Activated CD4-positive, alpha-beta memory T cell treated with anti-CD3 and anti-CD28 coated beads for 36 hours (primary cell): ENCODE measurements at regions not wholly inside any gene's neighbourhood (a gene's known extent, or its start where the extent isn't known, plus 50 kb on each side); places are given as distances from the start of the nearest gene placed in this dataset.

Experiments used
- CTCF ChIA-PET: fragments of 350-600 bp; sonication (Branson Sonifier 250); formaldehyde crosslinking; loops from one replicate; lab custom pipeline; 2021; ENCODE audit warnings: antibody characterized with exemption, inconsistent platforms; lab: Charles Lee
- POLR2A ChIA-PET: fragments of 350-600 bp; sonication (Branson Sonifier 250); formaldehyde crosslinking; loops from one replicate; lab custom pipeline; 2021; ENCODE audit warnings: antibody characterized with exemption; lab: Charles Lee
- DNase-seq: peaks from one replicate; pipeline ENCODE4 v3.0.0-alpha.2; 2020
- H3K27ac Mint-ChIP-seq: one replicate; pipeline ENCODE4 v1.8.0; 2021; ENCODE audit warnings: mixed read lengths
- H3K27me3 Mint-ChIP-seq: one replicate; pipeline ENCODE4 v1.8.0; 2021; ENCODE audit warnings: mixed read lengths
- H3K36me3 Mint-ChIP-seq: one replicate; pipeline ENCODE4 v1.8.0; 2021; ENCODE audit warnings: mixed read lengths
- H3K4me1 Mint-ChIP-seq: one replicate; pipeline ENCODE4 v1.8.0; 2021; ENCODE audit warnings: low read depth, mixed read lengths
- H3K4me3 Mint-ChIP-seq: one replicate; pipeline ENCODE4 v1.8.0; 2021; ENCODE audit warnings: mild to moderate bottlenecking, mixed read lengths
- H3K9me3 Mint-ChIP-seq: one replicate; pipeline ENCODE4 v1.8.0; 2021; ENCODE audit warnings: mixed read lengths
- intact Hi-C: fragments of 100-400 bp; cut with micrococcal nuclease; formaldehyde crosslinking; loops from one replicate; pipeline ENCODE4 v1.15.1; 2023

GRCh38 chr10:121069061-121069850 lies 218.1 kb downstream of the WDR11 start:
- peaks cover 3% of the 10 kb centered on the region for H3K27me3 Mint-ChIP-seq
- no peaks in the 10 kb centered on the region for H3K36me3 Mint-ChIP-seq
- H3K4me3 Mint-ChIP-seq = no peak overlapping the region
- H3K4me1 Mint-ChIP-seq = no peaks in the 10 kb centered on the region
- intact Hi-C loops = no loop called here
- no peak for DNase-seq
- H3K27ac Mint-ChIP-seq = no peak overlapping the region
- POLR2A ChIA-PET = no interaction called here
- CTCF ChIA-PET = no interaction called here
- no peaks in the 10 kb centered on the region for H3K9me3 Mint-ChIP-seq

DNA sequence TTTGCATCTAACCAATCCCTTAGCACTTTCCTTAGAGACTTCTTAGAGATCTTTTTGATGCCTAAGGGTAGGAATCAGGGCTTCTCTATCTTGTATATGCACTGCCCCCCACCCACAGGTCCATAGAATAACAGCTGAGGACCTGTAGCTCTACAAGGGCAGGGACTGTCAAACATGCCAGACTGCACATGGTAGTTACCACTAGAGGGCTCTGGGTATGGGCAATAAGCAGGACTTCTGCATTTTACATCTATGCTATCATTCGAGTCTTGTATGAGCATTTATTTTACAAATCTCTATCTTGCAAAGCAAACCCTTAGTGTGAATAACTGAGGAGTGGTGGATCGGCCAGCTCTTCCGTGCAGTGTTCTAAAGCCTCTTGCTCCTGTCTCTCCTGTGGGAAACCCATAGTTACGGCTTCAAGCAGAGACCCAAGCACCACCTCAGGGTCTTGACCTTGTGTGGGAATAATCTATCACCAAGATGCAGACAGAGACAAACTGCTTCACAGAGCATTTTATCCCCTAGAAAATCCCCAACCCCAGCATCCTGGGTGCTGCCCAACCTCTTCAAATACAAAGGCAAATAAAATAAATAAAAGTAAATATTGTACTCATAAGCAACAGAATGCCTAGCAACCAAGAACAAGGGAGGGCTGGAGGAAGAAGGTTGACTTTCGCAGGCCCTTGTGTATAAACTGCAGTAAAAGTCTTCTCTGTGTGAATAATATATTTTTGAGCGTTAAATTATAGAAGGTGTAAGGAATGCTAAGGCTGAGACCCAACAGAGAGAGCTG lies 219.3 kb downstream of the WDR11 start:
- POLR2A ChIA-PET = no interaction called here
- Mint-ChIP-seq H3K27ac (no peak overlapping the region), H3K36me3 (no peaks in the 10 kb centered on the region), H3K9me3 (no peaks in the 10 kb centered on the region), H3K4me1 (no peaks in the 10 kb centered on the region), H3K4me3 (no peak overlapping the region), H3K27me3 (peaks cover 3% of the 10 kb centered on the region)
- no peak for DNase-seq
- CTCF ChIA-PET = no interaction called here
- intact Hi-C loops = no loop called here

- no peaks in the 10 kb centered on the region for H3K36me3 Mint-ChIP-seq
- no peak for DNase-seq
- H3K4me1 Mint-ChIP-seq = no peaks in the 10 kb centered on the region
- no peak overlapping the region for H3K4me3 Mint-ChIP-seq
- POLR2A ChIA-PET = no interaction called here
- H3K27me3 Mint-ChIP-seq = peaks cover 3% of the 10 kb centered on the region
- H3K27ac Mint-ChIP-seq = no peak overlapping the region
- intact Hi-C loops = no loop called here
- CTCF ChIA-PET = no interaction called here
- no peaks in the 10 kb centered on the region for H3K9me3 Mint-ChIP-seq
These were observed 220.7 kb downstream of the WDR11 start for GRCh38 chr10:121071901-121072300.

GRCh38 chr10:121073728-121074127 lies 222.6 kb downstream of the WDR11 start:
- Mint-ChIP-seq H3K9me3 (no peaks in the 10 kb centered on the region), H3K36me3 (no peaks in the 10 kb centered on the region), H3K27me3 (no peaks in the 10 kb centered on the region), H3K4me1 (no peaks in the 10 kb centered on the region), H3K27ac (no peak overlapping the region), H3K4me3 (no peak overlapping the region)
- ChIA-PET CTCF (no interaction called here), POLR2A (no interaction called here)
- intact Hi-C loops = no loop called here
- no peak for DNase-seq

DNA sequence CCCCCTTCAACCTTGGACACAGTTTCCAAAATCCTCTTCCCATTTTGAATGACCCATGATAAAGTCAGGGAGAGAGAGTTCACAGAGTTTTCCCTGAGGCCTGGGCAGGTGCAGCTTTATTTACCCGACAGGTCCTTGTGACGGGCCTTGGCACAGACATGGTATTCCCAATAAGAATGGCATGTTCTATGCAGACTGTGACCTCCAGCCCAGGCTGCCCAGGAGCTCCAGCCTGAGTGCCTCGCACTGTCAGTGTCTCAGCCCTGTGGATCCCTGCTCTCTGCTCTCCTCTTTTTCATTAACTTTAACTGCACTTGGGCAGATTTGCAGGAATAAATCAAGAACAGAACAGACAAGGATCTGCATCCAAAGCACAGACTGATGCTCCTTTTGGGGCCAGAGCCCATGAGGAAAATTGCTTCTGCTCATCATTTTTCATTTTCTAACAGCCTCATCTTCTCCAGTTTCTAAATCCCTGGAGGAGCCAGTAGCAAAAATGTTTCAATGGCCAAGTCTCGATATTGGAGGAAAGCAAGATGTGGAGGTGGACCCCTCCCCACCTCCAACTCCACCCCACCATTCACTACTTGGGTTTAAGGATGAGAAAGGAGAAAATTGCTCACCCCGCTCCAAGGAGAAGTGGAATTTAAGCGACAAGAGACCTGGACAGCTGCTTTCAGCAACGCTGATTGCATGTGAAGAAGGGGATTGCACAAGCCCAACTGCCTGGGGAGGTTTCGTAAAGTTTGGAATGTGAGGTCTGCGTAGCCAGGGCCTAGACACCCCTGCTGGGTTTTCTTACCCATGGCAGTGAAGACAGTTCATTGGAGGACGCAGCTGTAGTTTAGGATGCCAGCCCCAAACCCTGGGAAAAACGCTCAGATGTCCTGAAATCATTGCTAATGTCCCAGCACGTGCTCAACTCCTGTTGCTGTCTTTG lies 225.9 kb downstream of the WDR11 start:
- Mint-ChIP-seq H3K4me1 (no peaks in the 10 kb centered on the region), H3K9me3 (no peaks in the 10 kb centered on the region), H3K27me3 (peaks cover 5% of the 10 kb centered on the region), H3K4me3 (no peak overlapping the region), H3K27ac (no peak overlapping the region), H3K36me3 (no peaks in the 10 kb centered on the region)
- POLR2A ChIA-PET = no interaction called here
- intact Hi-C loops = no loop called here
- CTCF ChIA-PET = no interaction called here
- DNase-seq = no peak

GRCh38 chr10:121078036-121078435 lies 226.9 kb downstream of the WDR11 start:
- CTCF ChIA-PET = no interaction called here
- Mint-ChIP-seq H3K4me3 (no peak overlapping the region), H3K36me3 (no peaks in the 10 kb centered on the region)

DNA sequence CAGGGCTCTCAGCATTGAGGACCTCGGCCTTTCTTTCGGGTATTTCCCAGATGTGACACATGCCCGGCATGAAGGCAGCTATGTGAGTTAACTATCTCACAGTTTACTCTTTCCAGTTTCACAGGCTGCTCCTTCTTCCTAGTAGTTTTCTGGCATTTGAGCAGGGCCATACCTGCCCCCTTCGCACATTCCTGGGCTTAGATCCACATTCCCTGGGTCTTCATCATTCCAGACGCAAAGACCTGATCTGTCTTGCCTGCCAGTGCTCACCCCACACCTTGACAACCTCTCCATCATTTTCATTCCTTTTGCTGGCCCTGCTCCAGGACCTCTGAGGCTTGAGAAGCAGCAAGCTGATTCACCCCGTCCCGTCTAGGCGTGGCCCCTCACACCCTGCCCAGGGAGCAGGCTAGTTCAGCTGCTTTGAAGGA lies 227.5 kb downstream of the WDR11 start:
- no peak overlapping the region for H3K27ac Mint-ChIP-seq
- H3K9me3 Mint-ChIP-seq = no peaks in the 10 kb centered on the region
- peaks cover 6% of the 10 kb centered on the region for H3K27me3 Mint-ChIP-seq
- no peak for DNase-seq
- no peak overlapping the region for H3K4me3 Mint-ChIP-seq
- intact Hi-C loops = no loop called here
- ChIA-PET CTCF (no interaction called here), POLR2A (no interaction called here)
- H3K36me3 Mint-ChIP-seq = no peaks in the 10 kb centered on the region
- no peaks in the 10 kb centered on the region for H3K4me1 Mint-ChIP-seq

More at GRCh38 chr10:121078036-121078435, 226.9 kb downstream of the WDR11 start:
- peaks cover 6% of the 10 kb centered on the region for H3K27me3 Mint-ChIP-seq
- no peaks in the 10 kb centered on the region for H3K4me1 Mint-ChIP-seq
- DNase-seq = no peak
- H3K9me3 Mint-ChIP-seq = no peaks in the 10 kb centered on the region
- POLR2A ChIA-PET = no interaction called here
- intact Hi-C loops = no loop called here
- no peak overlapping the region for H3K27ac Mint-ChIP-seq

- ChIA-PET CTCF (no interaction called here), POLR2A (no interaction called here)
- no peaks in the 10 kb centered on the region for H3K36me3 Mint-ChIP-seq
- DNase-seq = no peak
- intact Hi-C loops = no loop called here
- no peaks in the 10 kb centered on the region for H3K4me1 Mint-ChIP-seq
- no peaks in the 10 kb centered on the region for H3K9me3 Mint-ChIP-seq
- H3K4me3 Mint-ChIP-seq = no peak overlapping the region
- H3K27ac Mint-ChIP-seq = no peak overlapping the region
- H3K27me3 Mint-ChIP-seq = peaks cover 6% of the 10 kb centered on the region
These were observed 228.1 kb downstream of the WDR11 start for GRCh38 chr10:121079226-121079625.

- Mint-ChIP-seq H3K4me3 (no peak overlapping the region), H3K4me1 (no peaks in the 10 kb centered on the region), H3K27me3 (peaks cover 8% of the 10 kb centered on the region), H3K27ac (no peak overlapping the region), H3K9me3 (no peaks in the 10 kb centered on the region), H3K36me3 (no peaks in the 10 kb centered on the region)
- no peak for DNase-seq
- CTCF ChIA-PET = no interaction called here
- POLR2A ChIA-PET = no interaction called here
- intact Hi-C loops = no loop called here
These were observed 229.2 kb downstream of the WDR11 start for GRCh38 chr10:121080281-121080891.

DNA sequence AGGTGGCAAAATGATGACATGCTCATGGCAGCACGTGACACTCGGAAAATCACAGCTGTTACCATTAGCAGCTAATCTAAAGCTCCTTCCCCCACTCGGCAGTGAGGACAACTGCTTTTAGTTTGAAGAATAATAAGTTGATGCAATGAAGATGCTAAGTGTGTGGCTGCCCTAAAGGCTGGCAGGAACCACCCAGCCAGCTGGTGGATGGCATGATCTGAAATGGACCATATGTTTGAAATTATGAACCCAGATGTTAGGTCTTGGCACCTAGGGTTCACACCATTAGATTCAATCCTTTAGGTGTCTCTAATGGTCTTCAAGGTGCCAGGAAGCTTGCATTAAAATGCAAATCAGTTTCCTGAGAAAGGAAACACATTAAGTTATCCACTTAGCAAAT lies 230.1 kb downstream of the WDR11 start:
- H3K4me1 Mint-ChIP-seq = no peaks in the 10 kb centered on the region
- no peaks in the 10 kb centered on the region for H3K9me3 Mint-ChIP-seq
- peaks cover 8% of the 10 kb centered on the region for H3K27me3 Mint-ChIP-seq
- no peak for DNase-seq
- CTCF ChIA-PET = no interaction called here
- H3K36me3 Mint-ChIP-seq = no peaks in the 10 kb centered on the region
- no peak overlapping the region for H3K4me3 Mint-ChIP-seq
- POLR2A ChIA-PET = no interaction called here
- intact Hi-C loops = no loop called here
- H3K27ac Mint-ChIP-seq = no peak overlapping the region

DNA sequence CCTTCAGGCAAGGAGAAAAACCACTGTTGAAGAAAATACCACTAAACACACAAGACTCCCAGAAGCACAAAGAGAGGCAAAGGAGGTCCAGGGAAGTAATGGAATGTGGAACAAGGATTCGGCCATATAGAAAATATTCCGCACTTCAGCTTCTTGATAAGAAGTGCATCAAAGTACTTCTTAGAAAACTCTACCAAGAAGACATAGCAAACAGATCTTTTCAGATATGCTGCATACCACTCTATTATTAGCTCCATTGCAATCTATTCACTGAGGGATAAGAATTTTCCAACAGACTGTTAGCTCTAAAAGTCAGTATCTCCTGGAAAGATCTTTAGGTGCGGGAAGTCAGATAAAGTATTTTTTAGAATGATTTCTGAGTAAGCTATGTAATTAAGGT lies 231.8 kb downstream of the WDR11 start:
- POLR2A ChIA-PET = no interaction called here
- H3K4me1 Mint-ChIP-seq = no peaks in the 10 kb centered on the region
- no peak overlapping the region for H3K4me3 Mint-ChIP-seq
- CTCF ChIA-PET = no interaction called here
- DNase-seq = no peak
- H3K27me3 Mint-ChIP-seq = peaks cover 8% of the 10 kb centered on the region
- no peaks in the 10 kb centered on the region for H3K36me3 Mint-ChIP-seq
- intact Hi-C loops = no loop called here
- no peak overlapping the region for H3K27ac Mint-ChIP-seq
- no peaks in the 10 kb centered on the region for H3K9me3 Mint-ChIP-seq
